Prostate gland (tissue), 2 donors: ENCODE measurements at regions not wholly inside any gene's neighbourhood (a gene's known extent, or its start where the extent isn't known, plus 50 kb on each side); places are given as distances from the start of the nearest gene placed in this dataset.
"Not testable (repeated sequence)": the region's sequence is repeated elsewhere in the genome, so short reads cannot be mapped to it uniquely, and the experiment has no call there.

Source experiments
- POLR2A ChIP-seq: fragments of 450-650 bp; IDR thresholded peaks from one replicate; pipeline ENCODE4 v1.6.1; 2016; ENCODE audit warnings: antibody characterized with exemption, mild to moderate bottlenecking
- POLR2AphosphoS5 ChIP-seq: sonication (generic); formaldehyde crosslinking; IDR thresholded peaks from one replicate; pipeline ENCODE4 v1.6.1; 2017; ENCODE audit warnings: antibody characterized with exemption
- TF ChIP-seq, protein P1 (sequence below), 4 experiments: fragments of 200-600 bp in 2 of 4; fragments of 450-650 bp in 2 of 4; sonication (generic) in 2 of 4; IDR thresholded peaks; 1 replicate in 3 of 4; 2 replicates in 1 of 4; pipeline ENCODE4 v1.5.1; 2016 to 2019; ENCODE audit warnings: antibody characterized with exemption in 4 of 4, mild to moderate bottlenecking in 2 of 4, moderate library complexity in 2 of 4

DNA sequence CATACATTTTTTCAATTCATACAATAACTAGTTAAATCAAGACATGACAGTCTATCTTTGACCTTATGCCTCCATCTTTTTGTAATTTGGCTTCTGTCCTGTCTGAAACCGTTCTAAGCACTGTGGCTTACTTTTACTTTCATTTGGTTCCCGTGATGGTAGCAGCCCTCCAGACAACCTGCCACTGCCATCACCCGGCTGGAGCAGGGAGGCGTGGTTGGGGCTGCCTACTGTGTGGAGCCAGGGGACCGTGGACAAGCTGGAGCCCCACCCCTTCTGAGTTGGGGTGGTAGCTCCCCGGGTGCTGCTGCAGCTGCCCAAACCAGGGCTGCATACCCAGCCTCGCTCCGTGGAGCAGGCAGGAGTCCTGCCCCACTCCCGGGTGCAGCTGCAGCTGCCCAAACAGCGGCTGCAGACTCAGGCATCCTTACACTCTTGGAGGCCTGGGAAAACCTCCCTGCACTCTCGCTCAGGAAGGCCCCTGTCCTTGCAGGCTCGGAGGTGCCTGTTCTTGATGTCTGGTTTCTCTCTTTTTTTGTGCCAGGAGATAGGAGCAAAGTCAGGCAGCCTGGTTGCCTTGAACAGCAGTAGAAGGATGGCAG, 312.4 kb downstream of the ANKRD30B start:
- TF ChIP-seq, protein P1, sequence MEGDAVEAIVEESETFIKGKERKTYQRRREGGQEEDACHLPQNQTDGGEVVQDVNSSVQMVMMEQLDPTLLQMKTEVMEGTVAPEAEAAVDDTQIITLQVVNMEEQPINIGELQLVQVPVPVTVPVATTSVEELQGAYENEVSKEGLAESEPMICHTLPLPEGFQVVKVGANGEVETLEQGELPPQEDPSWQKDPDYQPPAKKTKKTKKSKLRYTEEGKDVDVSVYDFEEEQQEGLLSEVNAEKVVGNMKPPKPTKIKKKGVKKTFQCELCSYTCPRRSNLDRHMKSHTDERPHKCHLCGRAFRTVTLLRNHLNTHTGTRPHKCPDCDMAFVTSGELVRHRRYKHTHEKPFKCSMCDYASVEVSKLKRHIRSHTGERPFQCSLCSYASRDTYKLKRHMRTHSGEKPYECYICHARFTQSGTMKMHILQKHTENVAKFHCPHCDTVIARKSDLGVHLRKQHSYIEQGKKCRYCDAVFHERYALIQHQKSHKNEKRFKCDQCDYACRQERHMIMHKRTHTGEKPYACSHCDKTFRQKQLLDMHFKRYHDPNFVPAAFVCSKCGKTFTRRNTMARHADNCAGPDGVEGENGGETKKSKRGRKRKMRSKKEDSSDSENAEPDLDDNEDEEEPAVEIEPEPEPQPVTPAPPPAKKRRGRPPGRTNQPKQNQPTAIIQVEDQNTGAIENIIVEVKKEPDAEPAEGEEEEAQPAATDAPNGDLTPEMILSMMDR (IDR thresholded peaks at IDR 0.05) = not testable (repeated sequence)
- TF ChIP-seq POLR2A, POLR2AphosphoS5: not testable (repeated sequence)
